Retinal pigment epithelial cell (primary cell): ENCODE measurements at regions not wholly inside any gene's neighbourhood (a gene's known extent, or its start where the extent isn't known, plus 50 kb on each side); places are given as distances from the start of the nearest gene placed in this dataset.
A peak's percentile ranks its signal among the peaks of the same experiment; 100 is the strongest.

Experiments
- DNase-seq: peaks from one replicate; pipeline ENCODE4 v3.0.0-alpha.2; 2010; ENCODE audit warnings: low read depth
- H3K4me3 ChIP-seq: 2 replicates; pipeline ENCODE4 v1.5.1; 2011; ENCODE audit warnings: mild to moderate bottlenecking, low read length, control low read depth, moderate library complexity
- CTCF ChIP-seq: conservative IDR thresholded peaks from 2 replicates; pipeline ENCODE4 v1.5.1; 2011; ENCODE audit warnings: low read depth, low read length, control low read depth, inconsistent platforms

DNA sequence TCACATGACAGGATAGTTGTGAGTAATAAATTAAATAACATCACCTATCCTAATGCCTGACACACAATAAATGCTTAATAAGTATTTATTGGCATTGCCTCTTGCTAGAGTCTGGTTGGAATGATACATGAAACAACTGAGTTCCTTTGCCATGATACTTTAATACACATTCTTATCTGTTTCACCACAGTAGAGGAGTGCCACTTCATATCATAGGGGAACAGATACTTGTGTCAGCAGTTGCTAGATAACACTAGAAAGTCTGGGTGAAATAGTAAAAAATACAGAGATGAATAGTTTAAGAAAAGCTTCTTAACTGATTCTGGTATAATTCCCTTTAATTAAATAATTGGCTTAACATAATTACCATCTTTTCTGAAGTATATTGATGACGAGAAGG lies 380.0 kb upstream of the GOLIM4 start:
- no peak for TF ChIP-seq CTCF
- H3K4me3 ChIP-seq = no peak overlapping the region
- DNase-seq = no peak

GRCh38 chr3:168473334-168473890 lies 377.7 kb upstream of the GOLIM4 start:
- no peak for DNase-seq
- H3K4me3 ChIP-seq = no peak overlapping the region
- no peak for TF ChIP-seq CTCF

DNA sequence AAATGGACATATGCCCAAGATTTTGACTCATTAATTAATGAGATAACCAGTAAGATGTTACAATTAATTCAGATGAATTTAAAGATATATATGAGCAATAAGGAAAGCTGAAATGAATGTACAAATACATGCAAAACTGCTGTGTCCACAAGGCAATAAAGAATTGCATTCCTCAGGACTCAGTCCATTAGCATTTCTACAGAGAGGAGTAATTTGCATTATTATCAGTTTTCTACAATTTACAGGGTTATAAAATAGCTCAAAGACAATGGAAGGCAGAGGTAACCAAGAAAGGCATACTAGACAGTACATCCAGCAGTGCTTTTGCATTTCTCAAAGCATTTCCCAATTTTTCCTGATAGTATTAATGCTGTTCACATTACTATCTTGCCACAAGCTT lies 377.1 kb upstream of the GOLIM4 start:
- no peak for DNase-seq
- no peak for TF ChIP-seq CTCF

DNA sequence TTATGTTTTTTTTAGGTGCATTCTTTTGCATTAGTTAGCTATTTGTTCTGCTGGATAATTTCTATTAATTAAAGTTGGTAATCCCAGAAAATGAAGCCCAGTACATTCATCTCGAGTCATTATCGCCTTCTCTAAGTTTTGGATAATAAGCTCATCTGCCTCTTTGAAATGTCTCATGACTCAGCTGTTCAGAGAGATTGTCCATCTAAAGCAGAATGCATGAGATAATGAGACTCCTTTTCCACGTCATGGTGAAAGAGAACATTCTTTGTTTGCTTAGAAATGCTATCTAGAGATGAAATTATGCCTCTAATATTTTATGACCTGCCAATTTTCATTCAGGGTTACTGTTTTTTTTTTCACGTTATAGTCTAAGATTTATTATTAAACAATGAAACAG lies 374.7 kb upstream of the GOLIM4 start:
- no peak for TF ChIP-seq CTCF

More for the DNA sequence above, 377.1 kb upstream of the GOLIM4 start:
- no peak overlapping the region for H3K4me3 ChIP-seq

DNA sequence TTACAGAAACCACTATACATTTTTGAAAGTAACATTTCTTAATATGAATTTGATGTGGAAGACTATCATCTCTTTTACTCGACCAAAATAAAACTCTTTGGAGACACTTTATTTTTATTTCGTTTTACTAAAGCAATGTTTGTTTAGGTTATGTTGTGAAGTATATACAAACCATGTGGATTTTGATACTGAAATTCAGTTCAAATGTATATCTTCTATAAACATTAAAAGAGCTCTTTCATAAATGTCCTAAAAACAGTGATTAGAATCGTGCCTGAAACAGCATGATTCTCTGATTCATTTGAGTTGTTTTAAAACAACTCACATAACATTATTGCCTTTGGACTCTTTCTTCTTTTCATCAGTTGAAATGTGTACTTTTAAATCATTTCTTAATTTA lies 373.7 kb upstream of the GOLIM4 start:
- H3K4me3 ChIP-seq = no peak overlapping the region
- DNase-seq = no peak
- no peak for TF ChIP-seq CTCF

More for the DNA sequence above, 374.7 kb upstream of the GOLIM4 start:
- H3K4me3 ChIP-seq = no peak overlapping the region
- DNase-seq = no peak

DNA sequence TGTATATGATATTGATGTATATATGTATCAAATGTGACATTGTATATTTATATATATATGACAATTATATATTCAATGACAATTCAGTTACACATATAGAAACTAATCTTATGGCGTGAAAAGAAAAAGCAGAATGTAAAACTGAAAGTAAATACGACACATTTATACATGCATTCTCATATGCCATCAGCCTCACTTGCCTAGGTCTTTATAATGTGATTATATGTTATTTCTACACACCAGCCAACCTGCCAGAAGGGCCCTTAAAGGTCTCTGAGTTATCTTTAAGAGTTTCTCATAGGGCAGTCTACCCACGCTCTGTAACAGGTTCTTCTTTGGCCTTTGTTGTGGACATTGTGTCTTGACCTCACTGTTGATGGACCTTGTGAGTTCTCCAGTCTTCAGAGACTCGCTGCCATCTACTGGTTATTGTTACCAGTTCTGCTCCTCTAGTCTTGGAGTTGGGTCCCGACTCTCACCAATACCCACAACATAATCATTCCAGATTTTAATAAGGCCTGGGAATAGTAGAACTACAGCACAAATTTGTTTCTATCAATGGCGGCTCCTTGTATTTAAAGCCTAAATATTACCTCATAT lies 371.5 kb upstream of the GOLIM4 start:
- no peak overlapping the region for H3K4me3 ChIP-seq
- TF ChIP-seq CTCF = peak; percentile 64
- DNase-seq = peak; percentile 19

GRCh38 chr3:168461793-168462192 lies 366.1 kb upstream of the GOLIM4 start:
- no peak overlapping the region for H3K4me3 ChIP-seq
- DNase-seq = no peak
- TF ChIP-seq CTCF = no peak
